ENCODE measurements at regions not wholly inside any gene's neighbourhood (a gene's known extent, or its start where the extent isn't known, plus 50 kb on each side); places are given as distances from the start of the nearest gene placed in this dataset.

DNA sequence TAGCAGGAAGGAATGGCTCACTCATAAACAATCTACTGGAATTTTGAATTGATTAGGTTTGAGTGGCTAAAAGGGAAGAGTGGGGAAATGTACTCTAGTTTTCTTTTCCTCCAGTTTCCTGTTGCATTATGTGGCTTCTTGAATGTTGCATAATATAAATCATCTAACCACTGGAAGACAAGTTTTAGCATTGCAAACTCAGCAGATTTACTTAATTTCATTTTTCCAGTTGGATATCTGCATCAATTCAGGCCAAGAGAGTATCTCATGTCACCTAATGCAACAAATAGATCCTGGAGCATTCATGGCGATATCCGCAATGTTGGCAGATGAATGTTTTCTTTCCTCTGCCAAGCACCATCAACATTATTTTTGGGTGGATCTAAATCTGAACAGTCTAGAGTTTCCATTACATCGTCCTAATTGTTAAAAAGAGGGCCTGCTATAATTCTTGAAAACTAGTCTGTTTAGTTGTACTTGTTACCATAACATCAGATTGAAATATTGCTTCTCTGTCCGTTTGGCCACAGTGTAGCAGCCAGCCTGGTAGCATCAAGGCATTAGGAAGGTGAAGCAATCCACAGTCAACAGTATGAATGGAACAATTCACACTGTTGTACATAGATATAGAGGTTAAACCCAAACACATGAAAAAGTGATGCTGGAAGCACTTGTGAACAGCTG lies 544.2 kb downstream of the ETNK1 start:
- no peak for DNase-seq (ENCODE audit: low spot score)

DNA sequence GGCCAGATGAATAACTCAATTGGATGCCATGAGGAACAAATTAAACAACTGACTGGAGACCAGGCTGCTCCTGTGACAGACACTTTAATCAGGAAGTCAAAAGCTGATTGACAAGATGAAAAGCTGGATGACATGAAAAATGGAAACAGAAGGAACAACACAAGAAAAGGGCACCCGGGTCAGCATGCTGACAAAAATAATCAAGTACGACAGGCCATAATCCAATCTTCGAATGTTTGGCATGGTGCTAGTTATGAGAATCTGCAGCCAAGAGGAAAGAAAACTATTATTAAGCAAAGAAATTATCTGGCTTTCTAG lies 544.7 kb downstream of the ETNK1 start:
- FAIRE-seq (no peak), DNase-seq (ENCODE audit: low spot score) (no peak)

More for the DNA sequence above, 544.2 kb downstream of the ETNK1 start:
- FAIRE-seq: no peak

DNA sequence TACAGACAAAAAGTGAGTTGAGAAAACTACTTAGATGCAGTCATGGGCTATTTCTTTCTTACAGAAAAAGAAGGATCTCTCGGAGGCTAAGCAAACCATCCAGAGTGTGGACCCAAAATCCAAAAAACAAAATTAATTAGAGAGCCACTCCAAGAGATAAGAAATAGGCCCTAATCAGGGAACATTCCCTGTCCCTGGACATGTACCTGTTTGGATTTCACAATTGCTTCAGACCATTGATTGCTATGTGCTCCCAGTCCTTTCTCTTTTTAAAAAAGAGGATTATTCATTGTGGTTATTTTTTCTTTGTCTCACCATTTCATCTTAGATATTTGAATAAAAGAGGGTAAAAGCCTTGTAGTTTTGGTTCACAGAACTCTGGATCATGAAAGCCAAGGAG lies 549.9 kb downstream of the ETNK1 start:
- no peak for FAIRE-seq
- DNase-seq (ENCODE audit: low spot score): no peak

DNA sequence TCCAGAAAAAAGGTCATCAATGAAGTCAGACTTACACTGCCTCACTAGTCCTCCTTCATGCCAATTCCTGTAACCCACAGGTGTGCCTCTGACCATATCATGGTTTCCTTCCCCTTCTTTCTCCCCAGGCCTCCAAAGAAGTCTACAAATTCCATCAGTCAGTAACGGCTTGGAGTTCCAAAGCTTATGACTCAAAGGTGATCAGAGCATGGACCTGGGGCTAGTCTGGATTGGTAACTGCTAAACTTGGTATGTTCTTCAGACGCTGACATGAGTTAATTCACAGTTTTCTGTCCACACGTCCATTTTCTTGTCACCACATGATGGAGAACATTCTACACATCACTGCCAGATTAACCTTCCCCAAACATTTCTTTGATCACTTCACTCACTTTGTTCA lies 560.4 kb downstream of the ETNK1 start:
- DNase-seq (ENCODE audit: low spot score): no peak
- FAIRE-seq: no peak

DNA sequence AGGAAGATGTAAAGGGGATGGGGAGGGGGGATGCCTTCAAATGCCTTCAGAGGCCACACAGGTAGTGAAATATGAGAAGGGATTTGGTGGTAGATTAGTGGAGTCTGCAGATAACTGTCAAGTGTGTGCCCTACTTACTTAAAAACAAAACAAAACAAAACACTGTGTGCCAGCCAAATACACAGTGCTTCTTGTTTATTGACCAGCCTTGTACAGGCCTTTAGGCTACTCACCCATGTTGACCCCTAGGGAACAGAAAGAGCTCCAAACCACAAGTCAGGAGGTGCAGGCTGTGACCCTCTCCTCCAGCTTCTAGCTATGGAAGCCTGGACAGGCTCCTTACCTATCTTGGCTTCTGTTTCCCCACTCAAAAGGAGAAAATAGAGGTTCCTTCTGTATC lies 562.0 kb downstream of the ETNK1 start:
- no peak for DNase-seq (ENCODE audit: low spot score)
- FAIRE-seq: no peak

DNA sequence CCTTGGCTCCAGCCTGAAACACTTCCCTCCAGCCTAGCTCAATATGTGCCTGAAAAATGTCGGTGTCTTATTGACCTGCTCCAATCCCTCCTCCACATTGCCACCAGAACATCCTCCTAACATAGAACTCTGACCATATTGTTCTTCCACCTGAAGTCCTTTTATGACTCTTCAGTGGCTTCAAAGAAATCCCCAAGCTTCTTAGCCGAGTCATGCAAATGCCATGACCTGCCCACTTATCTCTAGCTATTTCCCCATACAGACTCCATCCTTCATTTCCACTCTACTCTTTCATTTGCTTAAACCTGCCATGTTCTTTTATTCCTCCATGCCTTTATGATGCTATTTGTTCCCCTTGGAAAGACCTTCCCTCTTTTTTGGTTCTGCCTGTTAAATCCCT lies 568.6 kb downstream of the ETNK1 start:
- DNase-seq (ENCODE audit: low spot score) (no peak), FAIRE-seq (no peak)

DNA sequence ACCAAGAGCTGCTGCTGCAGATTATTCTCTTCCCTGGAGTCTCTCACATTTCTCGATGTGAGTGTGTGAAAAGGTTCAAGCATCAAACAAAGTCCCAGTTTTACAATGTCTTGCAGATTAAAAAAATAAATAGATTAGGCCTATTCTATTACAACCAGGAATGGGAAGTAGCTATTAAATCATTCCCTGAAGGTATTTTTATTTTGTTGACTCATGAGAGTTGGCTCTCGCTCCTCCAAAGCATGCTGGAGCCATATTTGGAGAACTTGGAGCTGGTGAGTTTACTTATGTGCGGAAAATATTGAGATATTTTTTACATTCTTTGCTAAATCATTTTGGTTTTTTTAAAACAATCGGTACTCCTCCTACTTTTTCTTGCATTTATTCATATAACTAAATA lies 572.3 kb downstream of the ETNK1 start:
- FAIRE-seq: no peak

DNA sequence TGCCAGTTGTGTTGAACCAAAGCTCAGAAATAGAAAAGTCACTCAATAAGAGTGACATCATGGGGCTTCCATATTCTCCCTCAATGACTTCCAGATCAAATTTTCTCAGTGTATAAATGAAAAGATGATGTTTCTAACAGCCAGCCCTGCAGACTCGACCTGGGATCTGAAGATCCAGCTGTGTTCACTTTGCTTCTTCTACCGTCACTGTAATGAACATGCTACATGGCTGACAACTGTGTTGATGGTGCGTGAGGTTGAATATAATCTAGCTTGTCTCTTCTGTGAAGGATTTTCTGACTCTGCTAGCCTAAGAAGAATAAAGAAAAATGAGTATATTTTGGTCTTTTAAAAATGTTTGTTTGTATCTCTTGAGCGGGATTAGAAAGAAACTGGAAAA lies 577.8 kb downstream of the ETNK1 start:
- FAIRE-seq: no peak
- no peak for DNase-seq (ENCODE audit: low spot score)

More for the DNA sequence above, 572.3 kb downstream of the ETNK1 start:
- no peak for DNase-seq (ENCODE audit: low spot score)

DNA sequence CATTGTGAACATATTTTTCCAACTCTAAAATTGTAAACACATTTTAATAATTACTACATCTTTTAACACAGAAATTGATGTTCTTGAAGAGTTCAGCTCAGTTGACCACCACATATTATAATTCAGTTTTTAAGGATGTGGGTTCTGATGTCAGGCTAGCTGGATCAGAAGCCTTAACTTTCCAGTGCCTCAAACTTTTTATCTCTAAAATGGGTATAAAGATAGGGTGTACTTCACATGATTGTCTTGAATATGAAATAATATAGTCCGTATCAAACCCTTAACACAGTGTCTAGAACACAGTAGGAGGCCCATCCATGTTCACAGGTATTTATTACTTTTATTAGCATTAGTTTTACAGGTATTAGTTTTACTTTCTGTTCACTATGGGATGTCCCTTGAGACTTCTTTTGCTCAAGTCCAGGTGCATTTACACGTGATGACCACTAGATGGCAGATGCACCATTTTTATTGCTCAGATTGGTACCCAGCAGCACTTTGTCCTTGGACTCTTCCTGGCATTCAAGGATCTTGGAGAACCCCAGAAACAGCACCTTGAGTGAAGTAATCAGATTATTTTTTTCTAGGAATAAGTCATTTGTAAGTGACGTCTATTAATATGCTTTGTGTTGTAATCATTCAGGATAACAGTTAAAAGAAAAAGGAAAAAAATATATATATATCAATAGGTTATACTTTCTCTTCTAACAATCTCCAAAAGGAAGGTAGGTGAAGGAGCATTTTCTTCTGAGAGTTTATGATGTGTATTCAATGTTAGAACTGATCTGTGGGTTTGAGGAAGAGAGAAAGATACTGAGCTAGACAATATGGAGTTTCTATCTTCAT lies 580.2 kb downstream of the ETNK1 start:
- FAIRE-seq (peak; percentile 5), DNase-seq (ENCODE audit: low spot score) (peak; percentile 19)

DNA sequence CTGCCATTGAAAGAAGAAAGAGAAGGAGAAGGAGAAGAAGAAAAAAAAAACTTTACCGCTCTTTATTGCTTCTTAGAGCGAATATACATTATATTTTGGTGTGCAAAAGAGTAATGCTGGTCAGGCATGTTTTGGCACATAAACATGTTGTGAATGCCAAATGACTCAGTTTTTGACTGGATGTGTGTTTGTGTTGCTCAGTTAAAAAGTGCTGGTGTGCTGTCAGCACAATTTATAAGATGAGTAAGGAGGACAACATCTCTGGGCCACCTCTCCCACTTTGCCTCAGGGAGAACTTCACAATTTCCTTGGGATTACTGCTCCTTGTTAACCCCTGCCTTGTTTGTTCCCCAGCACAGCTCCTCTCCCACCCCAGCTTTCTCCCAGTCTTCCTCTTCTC lies 584.8 kb downstream of the ETNK1 start:
- DNase-seq (ENCODE audit: low spot score) (no peak), FAIRE-seq (no peak)

DNA sequence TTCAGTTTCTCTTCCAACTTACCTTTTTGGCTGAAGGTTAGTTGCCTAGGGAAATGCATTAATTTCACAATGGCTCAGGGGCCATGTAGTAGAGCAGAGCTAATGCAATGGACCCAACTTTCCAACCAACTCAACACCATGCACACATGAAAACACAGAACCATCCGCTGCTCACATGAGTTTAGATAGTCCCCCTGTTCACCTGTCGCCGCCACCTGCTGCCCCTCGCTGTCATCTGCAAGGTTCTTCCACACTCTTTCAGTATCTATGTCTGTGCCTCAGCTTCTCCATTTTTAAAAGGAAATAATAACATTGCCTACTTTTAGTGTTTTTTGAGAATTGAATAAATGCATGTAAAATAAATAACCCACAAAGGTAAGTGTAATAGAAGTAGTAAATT lies 585.6 kb downstream of the ETNK1 start:
- DNase-seq (ENCODE audit: low spot score) (no peak), FAIRE-seq (no peak)

DNA sequence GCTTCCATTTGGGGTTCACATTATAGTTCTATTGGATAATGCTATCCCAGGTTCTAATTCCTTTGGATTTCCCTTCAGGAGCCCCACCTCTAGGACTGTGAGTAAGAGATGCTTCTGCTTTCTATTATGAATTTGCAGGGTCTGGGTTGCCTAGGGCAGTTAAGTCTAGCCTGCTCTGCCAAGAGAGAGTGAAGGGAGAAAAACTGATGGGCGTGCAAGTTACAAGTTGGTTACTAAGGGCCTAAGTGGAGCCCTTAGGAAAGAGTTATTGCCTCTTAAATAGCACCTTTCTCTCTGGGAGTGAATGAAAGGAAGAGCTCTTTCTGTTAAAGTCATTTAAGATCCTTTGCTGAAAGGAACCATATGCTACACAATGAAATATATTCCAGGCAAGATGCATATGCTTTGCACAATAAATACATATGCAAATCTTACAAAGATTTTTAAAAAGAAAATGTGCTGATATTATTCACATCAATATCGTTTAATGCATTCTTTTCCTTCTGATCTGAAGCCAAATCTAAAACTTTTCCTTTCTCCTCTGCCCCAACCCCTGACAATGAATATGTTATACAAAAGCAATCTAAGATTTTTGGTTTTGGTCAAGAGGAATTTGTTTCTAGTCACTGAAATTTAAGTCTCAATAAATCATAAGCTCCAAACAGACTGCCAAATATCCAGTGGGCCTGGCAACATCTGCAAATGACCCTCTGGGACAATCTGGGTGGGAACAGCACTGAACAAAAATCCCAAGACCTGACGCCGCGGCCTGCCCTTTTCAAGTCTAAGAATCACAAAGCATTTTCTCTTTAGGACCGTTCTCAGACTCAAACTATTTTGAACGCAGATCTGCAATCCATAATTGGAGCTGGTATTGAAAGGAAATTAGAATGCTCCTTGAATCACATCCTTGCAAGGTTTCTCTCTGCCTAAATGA lies 586.7 kb downstream of the ETNK1 start:
- DNase-seq (ENCODE audit: low spot score) (no peak), FAIRE-seq (no peak)

DNA sequence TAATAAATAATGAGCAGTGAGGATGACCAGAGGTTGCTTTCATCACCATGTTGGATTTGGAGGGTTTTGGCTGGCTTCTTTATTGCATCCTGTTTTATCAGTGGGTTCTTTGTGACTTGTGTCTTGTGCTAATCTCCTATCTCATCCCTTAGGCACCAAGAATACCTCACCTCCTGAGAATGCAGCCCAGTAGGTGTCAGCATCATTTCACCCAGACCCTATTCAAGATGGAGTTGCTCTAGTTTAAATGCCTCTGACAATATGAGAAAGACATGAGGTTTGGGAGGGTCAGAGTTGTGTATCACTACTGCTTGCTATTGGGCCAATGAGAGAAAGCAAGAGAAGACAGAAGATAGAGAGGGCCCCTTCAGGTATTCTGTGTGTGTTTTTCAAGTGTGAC lies 592.2 kb downstream of the ETNK1 start:
- FAIRE-seq (no peak), DNase-seq (ENCODE audit: low spot score) (no peak)

DNA sequence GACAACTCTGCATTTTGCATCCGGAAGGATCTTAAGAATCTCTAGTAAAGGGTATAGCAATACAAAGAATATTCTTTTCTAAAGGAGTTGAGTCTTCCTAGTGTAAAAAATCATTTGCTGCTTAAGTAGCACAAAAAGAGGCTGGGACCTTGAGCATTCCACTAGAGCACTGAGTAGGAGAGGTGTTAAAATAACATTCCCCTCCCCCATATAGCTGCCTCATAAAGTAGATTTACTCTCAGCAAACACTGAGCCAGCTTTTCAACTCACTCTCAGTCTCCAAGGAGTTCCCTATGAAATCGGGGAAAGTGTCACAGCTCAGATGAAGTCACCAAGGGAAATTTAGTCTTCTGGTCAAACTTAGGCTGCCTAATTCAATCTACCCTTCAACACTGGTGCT lies 592.7 kb downstream of the ETNK1 start:
- FAIRE-seq: no peak
- no peak for DNase-seq (ENCODE audit: low spot score)

DNA sequence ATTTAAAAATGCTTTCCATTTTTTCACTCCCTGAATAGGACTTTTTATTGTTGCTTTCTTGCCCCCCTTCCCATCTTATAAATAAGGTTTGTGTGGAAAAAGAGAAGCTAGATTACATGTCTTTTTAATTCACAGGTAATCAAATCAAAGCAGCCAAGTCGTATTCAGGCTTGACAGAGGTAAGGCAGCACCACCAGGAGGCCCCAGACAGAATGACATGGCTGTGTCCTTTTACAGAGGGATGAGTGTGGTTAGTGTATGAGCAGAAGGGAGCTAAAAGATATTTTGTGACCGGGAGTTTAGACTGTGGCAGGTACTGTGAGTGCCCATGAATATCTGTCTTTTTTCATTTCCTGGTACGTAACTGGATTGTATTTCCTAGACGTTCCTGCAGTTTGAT lies 596.1 kb downstream of the ETNK1 start:
- FAIRE-seq: no peak

DNA sequence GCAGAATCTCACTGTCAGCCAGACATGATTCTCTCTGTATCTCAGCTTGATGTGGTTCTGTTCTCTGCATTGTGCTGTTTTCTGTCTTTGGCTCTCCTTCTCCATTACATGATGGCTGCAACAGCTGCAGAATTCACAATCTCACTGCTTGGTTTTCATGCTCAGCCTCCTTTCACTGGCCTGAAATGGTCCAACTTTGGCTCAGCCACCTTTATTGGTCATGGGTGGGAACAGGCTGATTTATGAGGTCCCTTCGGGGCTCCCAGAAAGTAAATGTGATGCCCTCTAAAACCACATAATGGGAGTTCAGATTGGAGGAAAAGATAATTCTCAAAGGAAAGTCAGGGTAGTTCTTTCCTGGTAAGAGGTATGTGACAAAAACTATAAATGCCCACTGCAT lies 597.0 kb downstream of the ETNK1 start:
- no peak for FAIRE-seq
- DNase-seq (ENCODE audit: low spot score): no peak

More for the DNA sequence above, 596.1 kb downstream of the ETNK1 start:
- no peak for DNase-seq (ENCODE audit: low spot score)

DNA sequence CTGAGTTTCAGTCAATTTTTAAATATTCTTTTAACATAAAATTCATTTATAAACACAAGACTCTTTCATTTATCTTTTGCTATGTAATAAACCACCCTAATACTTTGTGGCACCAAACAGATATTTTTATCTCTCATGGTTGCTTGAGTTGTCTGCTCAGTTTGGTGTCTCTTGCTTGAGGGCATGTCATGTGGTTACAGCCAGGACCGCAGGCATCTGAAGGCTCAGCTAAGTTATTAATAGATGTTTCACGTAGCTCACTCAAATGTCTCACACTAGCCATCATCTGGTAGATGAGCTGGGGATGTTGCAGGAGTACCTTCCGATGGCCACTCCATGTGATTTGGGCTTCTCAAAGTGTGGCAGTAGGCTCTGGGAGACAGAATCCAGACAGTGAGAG lies 597.8 kb downstream of the ETNK1 start:
- DNase-seq (ENCODE audit: low spot score) (no peak), FAIRE-seq (no peak)

DNA sequence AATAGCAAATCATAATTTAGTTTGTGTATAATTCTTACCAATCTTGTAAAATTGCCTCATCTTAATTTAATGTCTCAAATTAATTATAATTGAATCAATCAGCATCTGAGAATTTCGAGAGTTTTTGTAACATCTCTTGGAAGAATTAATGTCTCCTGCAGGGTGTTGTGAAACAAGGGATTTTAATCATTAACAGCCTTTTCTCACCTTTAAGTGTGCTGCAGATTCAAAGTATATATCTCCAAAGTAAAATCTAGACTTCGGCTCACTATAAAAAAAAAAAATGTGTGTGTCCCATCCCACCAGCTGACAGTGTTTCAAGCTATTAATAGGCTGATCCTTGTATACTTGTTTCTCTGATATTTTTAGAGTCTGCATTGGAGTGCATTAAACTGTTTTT lies 603.1 kb downstream of the ETNK1 start:
- DNase-seq (ENCODE audit: low spot score): no peak

DNA sequence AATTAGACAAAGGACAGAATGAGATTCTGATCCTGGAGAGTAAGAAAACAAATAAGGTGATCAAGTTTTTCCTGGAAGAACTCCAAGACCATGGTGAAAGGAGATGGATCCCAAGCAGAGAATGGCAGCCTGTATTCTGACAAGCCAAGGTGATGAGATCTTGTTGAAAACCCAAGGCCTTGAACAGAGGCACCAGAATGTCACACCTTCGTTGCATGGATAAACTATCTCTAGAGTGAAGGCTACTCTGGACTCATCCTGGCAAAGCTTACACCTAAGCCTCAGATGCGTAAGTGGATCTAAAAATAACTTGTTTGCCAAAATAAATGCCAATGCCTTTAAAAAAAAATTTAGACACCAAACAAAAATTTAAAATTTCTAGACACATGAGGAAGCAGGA lies 605.9 kb downstream of the ETNK1 start:
- FAIRE-seq: no peak
- no peak for DNase-seq (ENCODE audit: low spot score)

More for the DNA sequence above, 603.1 kb downstream of the ETNK1 start:
- FAIRE-seq: no peak

DNA sequence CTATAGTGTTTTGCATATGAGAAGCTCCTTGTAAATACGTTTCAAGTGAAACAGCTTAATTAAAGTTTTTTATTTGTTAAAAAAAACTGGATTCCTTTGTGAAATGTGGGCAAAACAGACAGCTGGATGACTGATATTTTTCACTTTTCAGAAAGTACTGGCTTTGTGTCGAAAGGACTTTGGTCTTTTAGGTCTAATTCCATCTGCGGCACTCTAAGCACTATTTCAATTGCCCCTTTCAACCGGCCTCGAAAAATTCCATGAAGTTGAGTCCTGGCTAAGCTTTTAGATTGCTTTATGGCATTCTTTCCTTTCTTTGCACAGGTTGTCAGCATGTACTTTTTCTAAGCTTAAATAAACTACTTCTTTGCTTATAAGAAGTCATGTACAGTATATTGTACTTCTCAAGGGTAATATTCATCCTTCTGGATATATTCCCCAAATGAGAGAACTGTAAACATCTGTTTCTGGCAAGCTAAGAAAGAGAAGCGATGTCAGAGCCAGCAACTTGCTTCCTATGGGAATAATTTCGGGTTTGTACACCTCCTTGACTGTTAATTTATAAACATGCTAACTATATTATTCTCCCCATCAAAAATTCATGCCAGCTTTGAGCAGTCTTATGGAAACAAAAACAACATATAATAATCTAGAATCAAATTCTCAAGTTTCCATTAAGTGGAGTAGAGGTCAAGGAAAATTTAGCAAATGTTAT lies 611.3 kb downstream of the ETNK1 start:
- DNase-seq (ENCODE audit: low spot score): no peak
- FAIRE-seq: no peak

DNA sequence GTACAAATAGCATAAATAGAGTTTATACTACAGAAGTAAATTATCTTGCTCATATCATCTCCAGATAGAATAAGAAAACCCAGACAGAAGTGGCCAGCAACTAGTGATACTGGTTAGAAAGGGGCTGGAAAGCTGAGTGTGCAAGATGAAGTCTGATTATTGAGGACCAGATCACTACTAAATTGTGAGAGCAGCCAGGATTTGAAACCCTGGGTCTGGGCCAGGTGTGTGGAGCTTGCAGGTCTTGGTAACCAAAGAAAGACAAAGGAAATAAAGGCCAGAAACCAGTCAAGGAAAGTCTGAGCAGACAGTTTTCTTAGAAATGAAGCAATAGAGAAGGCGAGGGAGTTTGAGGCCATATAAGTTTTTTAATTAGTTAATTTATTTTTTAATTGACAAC lies 611.8 kb downstream of the ETNK1 start:
- no peak for DNase-seq (ENCODE audit: low spot score)
- FAIRE-seq: no peak
